BJ (cell line): ENCODE measurements at regions not wholly inside any gene's neighbourhood (a gene's known extent, or its start where the extent isn't known, plus 50 kb on each side); places are given as distances from the start of the nearest gene placed in this dataset.

Experiments
- CTCF ChIA-PET: fragments of 350-600 bp; formaldehyde crosslinking; extraction: SDS; loops from one replicate; lab custom pipeline; 2021; ENCODE audit warnings: antibody characterized with exemption, inconsistent platforms; lab: Yijun Ruan, JAX
- POLR2A ChIA-PET: fragments of 300-600 bp; sonication (Branson Sonifier 250); formaldehyde crosslinking; extraction: SDS; loops from one replicate; lab custom pipeline; 2021; ENCODE audit warnings: antibody characterized with exemption; lab: Charles Lee
- DNase-seq: peaks from one replicate; pipeline ENCODE4 v3.0.0-alpha.2; 2011; ENCODE audit warnings: low read depth
- H3K27me3 ChIP-seq: 2 replicates; pipeline ENCODE4 v1.6.0; 2011; ENCODE audit warnings: low read length; ENCODE audit not compliant: control insufficient read depth, insufficient read depth
- H3K36me3 ChIP-seq: 2 replicates; pipeline ENCODE4 v1.5.1; 2011; ENCODE audit warnings: low read length; ENCODE audit not compliant: control insufficient read depth, insufficient read depth
- H3K4me3 ChIP-seq: 2 replicates; pipeline ENCODE4 v1.5.1; 2011; ENCODE audit warnings: low read depth, mild to moderate bottlenecking, control low read depth, low read length
- CTCF ChIP-seq: IDR thresholded peaks from 2 replicates; pipeline ENCODE4 v1.5.1; 2011; ENCODE audit warnings: low read depth, mild to moderate bottlenecking, control low read depth, inconsistent platforms, low read length, moderate library complexity; ENCODE audit not compliant: insufficient read depth

- ChIA-PET POLR2A (no interaction called here), CTCF (no interaction called here)
- Histone ChIP-seq H3K36me3 (no peaks in the 10 kb centered on the region), H3K27me3 (no peaks in the 10 kb centered on the region; the same call in 1 of the 2 replicates), H3K4me3 (no peak overlapping the region)
- no peak for TF ChIP-seq CTCF
- no peak for DNase-seq
These were observed 122.0 kb downstream of the TEX36 start for GRCh38 chr10:125560947-125561346.

- Histone ChIP-seq H3K27me3 (no peaks in the 10 kb centered on the region; the same call in 1 of the 2 replicates), H3K36me3 (no peaks in the 10 kb centered on the region; the same call in 1 of the 2 replicates), H3K4me3 (no peak overlapping the region)
- TF ChIP-seq CTCF: no peak
- POLR2A ChIA-PET: no interaction called here
- CTCF ChIA-PET: interaction anchor here (1.0 kb wide), 1 partner anchor 37 kb away, joined by 3 read pairs; no protein-coding TSS in a partner anchor
- DNase-seq: no peak
These were observed 123.8 kb downstream of the TEX36 start for GRCh38 chr10:125559210-125559609.

GRCh38 chr10:125557801-125558505 is 125.0 kb downstream of the TEX36 start:
- ChIA-PET CTCF (interaction anchor here (0.6 kb wide), 1 partner anchor 12 kb away, joined by 3 read pairs; no protein-coding TSS in a partner anchor), POLR2A (no interaction called here)
- Histone ChIP-seq H3K36me3 (no peaks in the 10 kb centered on the region; the same call in 1 of the 2 replicates), H3K4me3 (no peak overlapping the region), H3K27me3 (no peaks in the 10 kb centered on the region; the same call in 1 of the 2 replicates)
- no peak for DNase-seq
- TF ChIP-seq CTCF: no peak

- no peaks in the 10 kb centered on the region; the same call in 1 of the 2 replicates for H3K27me3 ChIP-seq
- CTCF ChIA-PET: no interaction called here
- no peak for DNase-seq
- no peak overlapping the region for H3K4me3 ChIP-seq
- POLR2A ChIA-PET: no interaction called here
- no peak for TF ChIP-seq CTCF
- H3K36me3 ChIP-seq: no peaks in the 10 kb centered on the region; the same call in 1 of the 2 replicates
These were observed 125.7 kb downstream of the TEX36 start for GRCh38 chr10:125557311-125557710.

- Histone ChIP-seq H3K4me3 (no peak overlapping the region), H3K36me3 (no peaks in the 10 kb centered on the region; the same call in 1 of the 2 replicates), H3K27me3 (no peaks in the 10 kb centered on the region; the same call in 1 of the 2 replicates)
- DNase-seq: no peak
- TF ChIP-seq CTCF: no peak
- ChIA-PET POLR2A (no interaction called here), CTCF (no interaction called here)
These were observed 126.1 kb downstream of the TEX36 start for GRCh38 chr10:125556882-125557281.
